Sigmoid colon (tissue), 4 donors: ENCODE measurements at regions not wholly inside any gene's neighbourhood (a gene's known extent, or its start where the extent isn't known, plus 50 kb on each side); places are given as distances from the start of the nearest gene placed in this dataset.

Source experiments
- EP300 ChIP-seq, 4 donors: sonication (generic); formaldehyde crosslinking; IDR thresholded peaks; one replicate each; pipeline ENCODE4 v1.6.1; 2017; ENCODE audit warnings: antibody characterized with exemption in 4 of 4
- POLR2A ChIP-seq, 2 donors: fragments of 450-650 bp; IDR thresholded peaks; one replicate each; pipeline ENCODE4 v1.6.1; 2016; ENCODE audit warnings: antibody characterized with exemption in 2 of 2, mild to moderate bottlenecking in 2 of 2, moderate library complexity in 2 of 2
- POLR2AphosphoS5 ChIP-seq, 4 donors: sonication (generic); formaldehyde crosslinking; IDR thresholded peaks; one replicate each; pipeline ENCODE4 v1.6.1; 2017; ENCODE audit warnings: antibody characterized with exemption in 4 of 4
- TF ChIP-seq, protein P1 (sequence below), 4 experiments: fragments of 450-650 bp in 3 of 4; fragments of 200-600 bp in 1 of 4; IDR thresholded peaks; one replicate each; pipeline ENCODE4 v1.5.1; 2016 to 2019; ENCODE audit warnings: antibody characterized with exemption in 4 of 4, mild to moderate bottlenecking in 3 of 4, moderate library complexity in 2 of 4

- TF ChIP-seq EP300 (IDR thresholded peaks at IDR 0.05): no peak
- TF ChIP-seq, protein P1, sequence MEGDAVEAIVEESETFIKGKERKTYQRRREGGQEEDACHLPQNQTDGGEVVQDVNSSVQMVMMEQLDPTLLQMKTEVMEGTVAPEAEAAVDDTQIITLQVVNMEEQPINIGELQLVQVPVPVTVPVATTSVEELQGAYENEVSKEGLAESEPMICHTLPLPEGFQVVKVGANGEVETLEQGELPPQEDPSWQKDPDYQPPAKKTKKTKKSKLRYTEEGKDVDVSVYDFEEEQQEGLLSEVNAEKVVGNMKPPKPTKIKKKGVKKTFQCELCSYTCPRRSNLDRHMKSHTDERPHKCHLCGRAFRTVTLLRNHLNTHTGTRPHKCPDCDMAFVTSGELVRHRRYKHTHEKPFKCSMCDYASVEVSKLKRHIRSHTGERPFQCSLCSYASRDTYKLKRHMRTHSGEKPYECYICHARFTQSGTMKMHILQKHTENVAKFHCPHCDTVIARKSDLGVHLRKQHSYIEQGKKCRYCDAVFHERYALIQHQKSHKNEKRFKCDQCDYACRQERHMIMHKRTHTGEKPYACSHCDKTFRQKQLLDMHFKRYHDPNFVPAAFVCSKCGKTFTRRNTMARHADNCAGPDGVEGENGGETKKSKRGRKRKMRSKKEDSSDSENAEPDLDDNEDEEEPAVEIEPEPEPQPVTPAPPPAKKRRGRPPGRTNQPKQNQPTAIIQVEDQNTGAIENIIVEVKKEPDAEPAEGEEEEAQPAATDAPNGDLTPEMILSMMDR (IDR thresholded peaks at IDR 0.05): no peak
- no peak for TF ChIP-seq POLR2A (IDR thresholded peaks at IDR 0.05)
- no peak for TF ChIP-seq POLR2AphosphoS5 (IDR thresholded peaks at IDR 0.05)
Measured at GRCh38 chr2:33777786-33778185, 178.7 kb upstream of the FAM98A start.
